B cell (primary cell): ENCODE measurements at regions not wholly inside any gene's neighbourhood (a gene's known extent, or its start where the extent isn't known, plus 50 kb on each side); places are given as distances from the start of the nearest gene placed in this dataset.

Experiments
- ATAC-seq: fragments of 200-7000 bp; cut with Tn5 transposase; one replicate; pipeline ENCODE4 v1.10.0; 2021; ENCODE audit warnings: low read depth, mild to moderate bottlenecking, moderate number of reproducible peaks, moderate library complexity
- CTCF ChIA-PET: fragments of 350-600 bp; sonication (Branson Sonifier 250); formaldehyde crosslinking; loops from one replicate; lab custom pipeline; 2021; ENCODE audit warnings: antibody characterized with exemption, inconsistent platforms; lab: Charles Lee
- POLR2A ChIA-PET: fragments of 350-600 bp; sonication (Branson Sonifier 250); formaldehyde crosslinking; loops from one replicate; lab custom pipeline; 2021; ENCODE audit warnings: antibody characterized with exemption; lab: Charles Lee
- DNase-seq: peaks from one replicate; pipeline ENCODE4 v3.0.0; 2013
- H2AFZ ChIP-seq: 2 replicates; pipeline ENCODE4 v1.6.1; 2012; ENCODE audit warnings: mild to moderate bottlenecking, low read depth, low read length; ENCODE audit not compliant: insufficient read depth, poor library complexity, severe bottlenecking
- H3K27ac ChIP-seq, 2 donors: 1 replicate in 1 of 2; 2 replicates in 1 of 2; pipeline ENCODE4 v1.5.1; 2012 to 2013; ENCODE audit warnings: low read length in 2 of 2, mild to moderate bottlenecking in 2 of 2, moderate library complexity in 1 of 2
- H3K27me3 ChIP-seq, 4 experiments: fragments of 200-600 bp in 1 of 4; sonication (generic) in 1 of 4; replicated peaks in 1 of 4; 1 replicate in 2 of 4; 2 replicates in 2 of 4; pipeline versions ENCODE4 v1.6.1 to v1.7.0; 2013 to 2016; ENCODE audit warnings: low read length in 3 of 4, mild to moderate bottlenecking in 2 of 4, mixed read lengths in 1 of 4, moderate library complexity in 1 of 4; ENCODE audit not compliant: insufficient read depth in 4 of 4, control insufficient read depth in 3 of 4; ENCODE audit errors: control extremely low read depth in 1 of 4
- H3K36me3 ChIP-seq, 2 experiments: replicated peaks in 1 of 2; 1 replicate in 1 of 2; 2 replicates in 1 of 2; pipeline versions ENCODE4 v1.6.1 to v1.7.1; 2013; ENCODE audit warnings: low read length in 1 of 2; ENCODE audit not compliant: insufficient read depth in 2 of 2, control insufficient read depth in 1 of 2; ENCODE audit errors: control extremely low read depth in 1 of 2, extremely low read depth in 1 of 2
- H3K4me1 ChIP-seq, 2 donors: fragments of 200-600 bp in 1 of 2; sonication (generic) in 1 of 2; 1 replicate in 1 of 2; 2 replicates in 1 of 2; pipeline versions ENCODE4 v1.5.1 to v1.6.1; 2013 to 2017; ENCODE audit warnings: low read length in 2 of 2; ENCODE audit not compliant: control insufficient read depth in 2 of 2, insufficient read depth in 2 of 2
- H3K4me2 ChIP-seq: replicated peaks from 2 replicates; pipeline ENCODE3; 2012; ENCODE audit warnings: mild to moderate bottlenecking, low read depth, low read length; ENCODE audit not compliant: poor library complexity, severe bottlenecking
- H3K4me3 ChIP-seq, 5 experiments: fragments of 200-600 bp in 1 of 5; sonication (generic) in 1 of 5; 1 replicate in 3 of 5; 2 replicates in 2 of 5; pipeline versions ENCODE4 v1.5.1 to v1.7.0; 2011 to 2016; ENCODE audit warnings: low read length in 4 of 5, mild to moderate bottlenecking in 4 of 5, low read depth in 2 of 5, control low read depth in 1 of 5, moderate library complexity in 1 of 5; ENCODE audit not compliant: insufficient read depth in 1 of 5; ENCODE audit errors: control extremely low read depth in 1 of 5, extremely low read depth in 1 of 5
- H3K79me2 ChIP-seq: fragments of 200-600 bp; sonication (generic); one replicate; pipeline ENCODE4 v1.6.0; 2016; ENCODE audit warnings: low read length; ENCODE audit not compliant: control insufficient read depth, insufficient read depth
- H3K9ac ChIP-seq: fragments of 200-600 bp; sonication (generic); 2 replicates; pipeline ENCODE4 v1.6.1; 2017; ENCODE audit warnings: mild to moderate bottlenecking, low read length, moderate library complexity
- H3K9me3 ChIP-seq, 3 donors: one replicate each; pipeline versions ENCODE4 v1.6.1 to v1.7.1; 2013; ENCODE audit warnings: low read length in 2 of 3; ENCODE audit not compliant: control insufficient read depth in 2 of 3, insufficient read depth in 1 of 3; ENCODE audit errors: control extremely low read depth in 1 of 3
- H4K20me1 ChIP-seq: 2 replicates; pipeline ENCODE4 v1.6.0; 2012; ENCODE audit warnings: mild to moderate bottlenecking, low read length; ENCODE audit not compliant: insufficient read depth, control insufficient read depth, poor library complexity, severe bottlenecking
- H3K27ac Mint-ChIP-seq: one replicate; pipeline ENCODE4 v1.8.0; 2021; ENCODE audit warnings: mixed read lengths
- H3K27me3 Mint-ChIP-seq: one replicate; pipeline ENCODE4 v1.8.0; 2021; ENCODE audit warnings: mixed read lengths
- H3K4me1 Mint-ChIP-seq: one replicate; pipeline ENCODE4 v1.8.0; 2021; ENCODE audit warnings: mixed read lengths
- H3K4me3 Mint-ChIP-seq: one replicate; pipeline ENCODE4 v1.8.0; 2021; ENCODE audit warnings: mixed read lengths
- H3K9me3 Mint-ChIP-seq: one replicate; pipeline ENCODE4 v1.8.0; 2022; ENCODE audit warnings: mixed read lengths; ENCODE audit not compliant: insufficient read depth
- EZH2 ChIP-seq: IDR thresholded peaks from 2 replicates; pipeline ENCODE4 v1.6.1; 2012; ENCODE audit warnings: borderline replicate concordance, low read depth, mild to moderate bottlenecking, moderate library complexity, low read length; ENCODE audit not compliant: insufficient read depth, poor library complexity, severe bottlenecking
- WGBS: methylation state at CpG from one replicate; pipeline ENCODE4 v1.1.5; 2013; ENCODE audit warnings: missing lambda C conversion rate; ENCODE audit not compliant: insufficient coverage; 5-methylcytosine and 5-hydroxymethylcytosine counted together
- intact Hi-C: fragments of 100-400 bp; cut with micrococcal nuclease; formaldehyde crosslinking; loops from one replicate; pipeline ENCODE4 v1.10.0; 2022
- TF ChIP-seq, protein P1 (sequence below): fragments of 200-600 bp; IDR thresholded peaks from one replicate; pipeline ENCODE4 v1.8.0; 2022; ENCODE audit warnings: antibody characterized with exemption, mild to moderate bottlenecking

DNA sequence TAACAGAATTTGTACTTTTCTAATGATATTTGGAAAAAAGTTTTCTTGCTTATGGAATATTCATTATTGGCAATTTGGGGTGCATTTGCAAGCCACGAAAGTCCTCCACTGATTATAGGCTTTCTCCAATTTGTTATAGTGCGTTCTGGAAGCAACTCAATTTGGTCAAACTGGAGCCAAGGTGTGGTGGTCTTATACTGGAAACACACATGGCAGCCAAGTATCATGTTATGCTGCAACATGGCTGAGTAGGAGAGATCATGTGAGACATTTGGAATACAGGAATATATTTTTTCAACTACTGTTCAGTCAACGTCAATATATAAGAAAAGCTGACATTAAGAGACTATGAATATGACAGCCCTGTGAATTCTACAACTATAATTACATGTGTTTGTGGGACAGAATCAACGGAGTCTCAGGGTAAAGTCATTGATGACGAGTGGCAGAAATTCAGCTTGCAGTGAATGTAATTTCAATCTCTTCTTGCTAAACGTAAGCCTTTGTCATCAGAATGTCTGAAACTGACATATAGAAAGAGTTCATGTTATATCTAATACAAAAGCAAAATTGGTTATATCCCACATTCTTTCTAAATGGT is 83.8 kb upstream of the FIBIN start:
- no peak overlapping the region for H3K27ac Mint-ChIP-seq
- DNase-seq = no peak
- Histone ChIP-seq H3K27ac (no peak overlapping the region), H3K36me3 (no peaks in the 10 kb centered on the region), H3K9ac (no peak overlapping the region), H3K9me3 (no peaks in the 10 kb centered on the region), H3K4me2 (no peak overlapping the region), H3K27me3 (no peaks in the 10 kb centered on the region), H4K20me1 (no peaks in the 10 kb centered on the region), H3K4me3 (no peak overlapping the region), H3K4me1 (no peaks in the 10 kb centered on the region), H2AFZ (no peak overlapping the region), H3K79me2 (no peaks in the 10 kb centered on the region)
- no peak overlapping the region for H3K4me3 Mint-ChIP-seq
- H3K4me1 Mint-ChIP-seq = no peaks in the 10 kb centered on the region
- no peaks in the 10 kb centered on the region for H3K27me3 Mint-ChIP-seq
- intact Hi-C loops = no loop called here
- WGBS = 93% methylated on average over 2 of the region's 6 CpGs
- ChIA-PET POLR2A (no interaction called here), CTCF (no interaction called here)
- ATAC-seq = no peak
- peaks cover 3% of the 10 kb centered on the region for H3K9me3 Mint-ChIP-seq
- TF ChIP-seq, protein P1, sequence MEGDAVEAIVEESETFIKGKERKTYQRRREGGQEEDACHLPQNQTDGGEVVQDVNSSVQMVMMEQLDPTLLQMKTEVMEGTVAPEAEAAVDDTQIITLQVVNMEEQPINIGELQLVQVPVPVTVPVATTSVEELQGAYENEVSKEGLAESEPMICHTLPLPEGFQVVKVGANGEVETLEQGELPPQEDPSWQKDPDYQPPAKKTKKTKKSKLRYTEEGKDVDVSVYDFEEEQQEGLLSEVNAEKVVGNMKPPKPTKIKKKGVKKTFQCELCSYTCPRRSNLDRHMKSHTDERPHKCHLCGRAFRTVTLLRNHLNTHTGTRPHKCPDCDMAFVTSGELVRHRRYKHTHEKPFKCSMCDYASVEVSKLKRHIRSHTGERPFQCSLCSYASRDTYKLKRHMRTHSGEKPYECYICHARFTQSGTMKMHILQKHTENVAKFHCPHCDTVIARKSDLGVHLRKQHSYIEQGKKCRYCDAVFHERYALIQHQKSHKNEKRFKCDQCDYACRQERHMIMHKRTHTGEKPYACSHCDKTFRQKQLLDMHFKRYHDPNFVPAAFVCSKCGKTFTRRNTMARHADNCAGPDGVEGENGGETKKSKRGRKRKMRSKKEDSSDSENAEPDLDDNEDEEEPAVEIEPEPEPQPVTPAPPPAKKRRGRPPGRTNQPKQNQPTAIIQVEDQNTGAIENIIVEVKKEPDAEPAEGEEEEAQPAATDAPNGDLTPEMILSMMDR = no peak
- TF ChIP-seq EZH2 = no peak

DNA sequence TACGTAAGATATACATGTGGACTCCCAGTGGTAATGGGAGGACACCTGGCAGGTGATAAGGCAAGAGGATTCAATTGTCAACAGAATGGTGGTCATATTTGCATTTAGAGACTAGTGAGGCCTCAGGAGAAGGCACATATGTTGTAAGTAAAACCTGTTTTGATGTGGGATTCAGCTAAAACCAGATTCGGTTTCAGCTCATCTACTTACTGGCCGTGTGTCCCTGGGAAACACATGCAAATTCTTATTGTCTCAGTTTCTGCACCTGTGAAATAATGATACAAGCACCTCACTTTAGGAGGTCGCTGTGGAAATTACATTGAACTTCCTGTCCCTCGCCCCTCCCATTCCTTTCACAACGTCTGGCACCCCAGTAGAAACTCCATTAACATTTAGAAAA is 78.9 kb upstream of the FIBIN start:
- CTCF ChIA-PET = no interaction called here
- Histone ChIP-seq H3K36me3 (no peaks in the 10 kb centered on the region), H3K27me3 (no peaks in the 10 kb centered on the region), H3K9ac (no peak overlapping the region), H3K4me3 (no peak overlapping the region), H3K9me3 (no peaks in the 10 kb centered on the region), H3K27ac (no peak overlapping the region), H4K20me1 (no peaks in the 10 kb centered on the region), H2AFZ (no peak overlapping the region), H3K79me2 (no peaks in the 10 kb centered on the region), H3K4me2 (no peak overlapping the region), H3K4me1 (no peaks in the 10 kb centered on the region)
- POLR2A ChIA-PET = no interaction called here
- intact Hi-C loops = no loop called here
- Mint-ChIP-seq H3K27me3 (no peaks in the 10 kb centered on the region), H3K9me3 (peaks cover 3% of the 10 kb centered on the region), H3K4me3 (no peak overlapping the region), H3K27ac (no peak overlapping the region), H3K4me1 (no peaks in the 10 kb centered on the region)
- WGBS = 86% methylated on average over 3 of the region's 6 CpGs
- DNase-seq (no peak), ATAC-seq (no peak)
- TF ChIP-seq EZH2 = no peak
- TF ChIP-seq, protein P1 = no peak
